ENCODE measurements at regions not wholly inside any gene's neighbourhood (a gene's known extent, or its start where the extent isn't known, plus 50 kb on each side); places are given as distances from the start of the nearest gene placed in this dataset.

DNA sequence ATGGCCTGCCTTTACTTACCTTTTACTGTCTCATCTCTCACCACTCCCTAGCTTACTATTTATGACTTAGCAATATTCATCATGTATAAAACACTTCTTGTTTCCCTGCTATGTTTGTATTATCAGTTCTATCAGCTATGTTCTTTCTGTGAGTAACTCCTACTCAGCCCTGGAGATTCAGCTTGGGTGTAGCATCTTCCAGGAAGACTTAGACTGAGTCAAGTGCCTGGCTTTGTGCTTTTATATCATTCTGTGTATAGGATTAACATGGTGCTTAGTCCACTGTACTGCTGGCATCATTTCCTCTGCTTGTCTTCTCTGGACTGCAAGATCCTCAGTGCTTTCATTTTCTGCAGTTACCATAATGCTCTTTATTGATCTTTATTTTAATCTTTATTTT, 257.8 kb downstream of the BTBD3 start:
- no peaks in the 10 kb centered on the region for H3K4me1 ChIP-seq (ENCODE audit: control insufficient read depth, low read length)
- H3K9me3 ChIP-seq (ENCODE audit: control insufficient read depth, insufficient read depth, low read length) = no peaks in the 10 kb centered on the region
- no peak overlapping the region for H3K27ac ChIP-seq (ENCODE audit: low read depth, low read length)
- no peaks in the 10 kb centered on the region for H4K20me1 ChIP-seq (ENCODE audit: control insufficient read depth, insufficient read depth, low read depth, low read length)
- H3K4me3 ChIP-seq (ENCODE audit: low read length) = no peak overlapping the region
- no peaks in the 10 kb centered on the region for H3K79me2 ChIP-seq (ENCODE audit: control insufficient read depth, low read length)
- TF ChIP-seq, protein P1, sequence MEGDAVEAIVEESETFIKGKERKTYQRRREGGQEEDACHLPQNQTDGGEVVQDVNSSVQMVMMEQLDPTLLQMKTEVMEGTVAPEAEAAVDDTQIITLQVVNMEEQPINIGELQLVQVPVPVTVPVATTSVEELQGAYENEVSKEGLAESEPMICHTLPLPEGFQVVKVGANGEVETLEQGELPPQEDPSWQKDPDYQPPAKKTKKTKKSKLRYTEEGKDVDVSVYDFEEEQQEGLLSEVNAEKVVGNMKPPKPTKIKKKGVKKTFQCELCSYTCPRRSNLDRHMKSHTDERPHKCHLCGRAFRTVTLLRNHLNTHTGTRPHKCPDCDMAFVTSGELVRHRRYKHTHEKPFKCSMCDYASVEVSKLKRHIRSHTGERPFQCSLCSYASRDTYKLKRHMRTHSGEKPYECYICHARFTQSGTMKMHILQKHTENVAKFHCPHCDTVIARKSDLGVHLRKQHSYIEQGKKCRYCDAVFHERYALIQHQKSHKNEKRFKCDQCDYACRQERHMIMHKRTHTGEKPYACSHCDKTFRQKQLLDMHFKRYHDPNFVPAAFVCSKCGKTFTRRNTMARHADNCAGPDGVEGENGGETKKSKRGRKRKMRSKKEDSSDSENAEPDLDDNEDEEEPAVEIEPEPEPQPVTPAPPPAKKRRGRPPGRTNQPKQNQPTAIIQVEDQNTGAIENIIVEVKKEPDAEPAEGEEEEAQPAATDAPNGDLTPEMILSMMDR (IDR thresholded peaks at IDR 0.05; ENCODE audit: low read depth, low read length, poor library complexity, severe bottlenecking) = no peak
- TF ChIP-seq EZH2phosphoT487 (IDR thresholded peaks at IDR 0.05; ENCODE audit: borderline replicate concordance, low read length) = no peak
- no peaks in the 10 kb centered on the region for H3K36me3 ChIP-seq (ENCODE audit: control insufficient read depth, low read length)
- no peaks in the 10 kb centered on the region for H3F3A ChIP-seq (ENCODE audit: control insufficient read depth, insufficient read depth)
- H3K9me2 ChIP-seq (replicated peaks; ENCODE audit: control insufficient read depth, low read length) = no peaks in the 10 kb centered on the region
- H3K4me2 ChIP-seq (ENCODE audit: low read length) = no peak overlapping the region
- no peaks in the 10 kb centered on the region for H3K27me3 ChIP-seq (ENCODE audit: control insufficient read depth, low read length)

DNA sequence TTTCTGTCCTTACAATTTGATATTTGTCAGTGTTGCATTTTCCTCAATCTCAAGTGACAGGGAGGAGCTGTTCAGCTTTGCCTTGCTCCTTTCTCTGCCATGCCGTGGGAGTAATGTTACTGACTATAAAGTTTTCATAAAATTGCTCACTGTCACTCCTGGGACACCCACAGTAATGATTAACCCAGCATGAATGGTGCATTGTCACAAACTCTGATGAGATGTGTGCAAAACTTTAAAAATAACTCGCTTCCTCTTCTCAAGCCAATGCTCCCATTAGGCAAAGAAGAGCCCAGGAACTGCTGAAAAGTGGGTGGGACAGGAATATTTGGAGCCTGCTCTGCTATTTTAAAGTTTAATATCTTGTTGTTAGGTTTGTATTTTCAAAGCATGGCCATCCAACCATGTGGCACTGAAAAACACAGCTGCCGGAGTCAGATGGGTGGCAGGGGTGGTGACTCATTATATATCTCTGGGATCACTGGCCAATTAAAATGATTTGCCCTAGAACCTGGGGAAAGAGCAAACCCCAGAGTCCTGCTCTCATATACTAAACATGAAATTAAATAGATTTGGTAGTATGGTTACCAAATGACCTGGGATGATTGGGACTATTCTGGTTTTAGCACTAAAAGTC, 260.1 kb downstream of the BTBD3 start:
- no peak overlapping the region for H3K4me2 ChIP-seq (ENCODE audit: low read length)
- no peaks in the 10 kb centered on the region for H3K9me2 ChIP-seq (replicated peaks; ENCODE audit: control insufficient read depth, low read length)
- H3K9me3 ChIP-seq (ENCODE audit: control insufficient read depth, insufficient read depth, low read length) = no peaks in the 10 kb centered on the region
- H3K36me3 ChIP-seq (ENCODE audit: control insufficient read depth, low read length) = no peaks in the 10 kb centered on the region
- no peaks in the 10 kb centered on the region for H3K27me3 ChIP-seq (ENCODE audit: control insufficient read depth, low read length)
- no peak overlapping the region for H3K4me3 ChIP-seq (ENCODE audit: low read length)
- H3K79me2 ChIP-seq (ENCODE audit: control insufficient read depth, low read length) = no peaks in the 10 kb centered on the region
- H4K20me1 ChIP-seq (ENCODE audit: control insufficient read depth, insufficient read depth, low read depth, low read length) = no peaks in the 10 kb centered on the region
- TF ChIP-seq, protein P1 (IDR thresholded peaks at IDR 0.05; ENCODE audit: low read depth, low read length, poor library complexity, severe bottlenecking) = no peak
- no peak for TF ChIP-seq EZH2phosphoT487 (IDR thresholded peaks at IDR 0.05; ENCODE audit: borderline replicate concordance, low read length)
- H3K27ac ChIP-seq (ENCODE audit: low read depth, low read length) = no peak overlapping the region
- no peaks in the 10 kb centered on the region for H3F3A ChIP-seq (ENCODE audit: control insufficient read depth, insufficient read depth)
- H3K4me1 ChIP-seq (ENCODE audit: control insufficient read depth, low read length) = no peaks in the 10 kb centered on the region

DNA sequence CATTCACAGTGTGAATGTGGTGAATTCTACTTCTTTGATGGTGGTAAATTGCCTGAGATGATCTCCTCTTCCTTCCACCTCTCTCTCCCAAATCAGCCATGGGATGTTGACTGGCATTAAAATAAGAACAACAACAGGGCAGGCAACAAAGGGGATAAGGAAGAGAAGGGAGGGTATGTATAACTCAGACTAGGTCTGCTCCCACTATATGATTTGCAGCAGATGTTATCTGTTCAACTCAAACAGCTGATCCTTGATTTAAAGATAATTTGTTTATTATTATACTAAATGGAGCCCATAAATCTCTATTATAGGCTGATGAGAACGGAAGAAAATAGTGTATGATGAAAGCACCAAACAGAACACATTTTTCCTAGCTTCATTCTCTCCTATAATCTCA, 262.0 kb downstream of the BTBD3 start:
- no peak overlapping the region for H3K27ac ChIP-seq (ENCODE audit: low read depth, low read length)
- H3K9me2 ChIP-seq (replicated peaks; ENCODE audit: control insufficient read depth, low read length) = no peaks in the 10 kb centered on the region
- no peaks in the 10 kb centered on the region for H4K20me1 ChIP-seq (ENCODE audit: control insufficient read depth, insufficient read depth, low read depth, low read length)
- no peaks in the 10 kb centered on the region for H3K27me3 ChIP-seq (ENCODE audit: control insufficient read depth, low read length)
- no peaks in the 10 kb centered on the region for H3K36me3 ChIP-seq (ENCODE audit: control insufficient read depth, low read length)
- H3K4me3 ChIP-seq (ENCODE audit: low read length) = no peak overlapping the region
- H3K9me3 ChIP-seq (ENCODE audit: control insufficient read depth, insufficient read depth, low read length) = no peaks in the 10 kb centered on the region
- TF ChIP-seq EZH2phosphoT487 (IDR thresholded peaks at IDR 0.05; ENCODE audit: borderline replicate concordance, low read length) = no peak
- TF ChIP-seq, protein P1 (IDR thresholded peaks at IDR 0.05; ENCODE audit: low read depth, low read length, poor library complexity, severe bottlenecking) = no peak
- H3F3A ChIP-seq (ENCODE audit: control insufficient read depth, insufficient read depth) = no peaks in the 10 kb centered on the region
- H3K4me2 ChIP-seq (ENCODE audit: low read length) = no peak overlapping the region
- no peaks in the 10 kb centered on the region for H3K4me1 ChIP-seq (ENCODE audit: control insufficient read depth, low read length)
- H3K79me2 ChIP-seq (ENCODE audit: control insufficient read depth, low read length) = no peaks in the 10 kb centered on the region

All from DOHH2 (cell line).